ENCODE measurements at regions not wholly inside any gene's neighbourhood (a gene's known extent, or its start where the extent isn't known, plus 50 kb on each side); places are given as distances from the start of the nearest gene placed in this dataset.

GRCh38 chr6:147061252-147061651, 143.0 kb upstream of the STXBP5 start:
- no peak for DNase-seq
- Mint-ChIP-seq H3K9me3 (ENCODE audit: unreplicated experiment) (peaks cover 2% of the 10 kb centered on the region), H3K36me3 (ENCODE audit: unreplicated experiment) (no peaks in the 10 kb centered on the region), H3K27me3 (ENCODE audit: unreplicated experiment) (peaks cover 3% of the 10 kb centered on the region), H3K27ac (ENCODE audit: unreplicated experiment) (no peak overlapping the region), H3K4me3 (ENCODE audit: unreplicated experiment) (no peak overlapping the region), H3K4me1 (ENCODE audit: low read depth, unreplicated experiment) (peaks cover 4% of the 10 kb centered on the region)
- TF ChIP-seq CTCF (IDR thresholded peaks at IDR 0.05; ENCODE audit: partially characterized antibody, unreplicated experiment) = no peak

GRCh38 chr6:147063469-147064031, 140.7 kb upstream of the STXBP5 start:
- TF ChIP-seq CTCF (IDR thresholded peaks at IDR 0.05; ENCODE audit: partially characterized antibody, unreplicated experiment) = no peak
- no peaks in the 10 kb centered on the region for H3K36me3 Mint-ChIP-seq (ENCODE audit: unreplicated experiment)
- DNase-seq = no peak
- peaks cover 6% of the 10 kb centered on the region for H3K9me3 Mint-ChIP-seq (ENCODE audit: unreplicated experiment)
- H3K27me3 Mint-ChIP-seq (ENCODE audit: unreplicated experiment) = peaks cover 3% of the 10 kb centered on the region
- peaks cover 3% of the 10 kb centered on the region for H3K4me1 Mint-ChIP-seq (ENCODE audit: low read depth, unreplicated experiment)
- no peak overlapping the region for H3K4me3 Mint-ChIP-seq (ENCODE audit: unreplicated experiment)
- no peak overlapping the region for H3K27ac Mint-ChIP-seq (ENCODE audit: unreplicated experiment)

GRCh38 chr6:147065786-147066185, 138.4 kb upstream of the STXBP5 start:
- Mint-ChIP-seq H3K36me3 (ENCODE audit: unreplicated experiment) (peaks cover 8% of the 10 kb centered on the region), H3K4me3 (ENCODE audit: unreplicated experiment) (no peak overlapping the region), H3K4me1 (ENCODE audit: low read depth, unreplicated experiment) (no peaks in the 10 kb centered on the region), H3K27ac (ENCODE audit: unreplicated experiment) (no peak overlapping the region), H3K9me3 (ENCODE audit: unreplicated experiment) (peaks cover 9% of the 10 kb centered on the region), H3K27me3 (ENCODE audit: unreplicated experiment) (peaks cover 3% of the 10 kb centered on the region)
- DNase-seq = no peak
- TF ChIP-seq CTCF (IDR thresholded peaks at IDR 0.05; ENCODE audit: partially characterized antibody, unreplicated experiment) = no peak

- H3K4me3 Mint-ChIP-seq (ENCODE audit: unreplicated experiment) = no peak overlapping the region
- TF ChIP-seq CTCF (IDR thresholded peaks at IDR 0.05; ENCODE audit: partially characterized antibody, unreplicated experiment) = no peak
- no peak overlapping the region for H3K27ac Mint-ChIP-seq (ENCODE audit: unreplicated experiment)
- no peak for DNase-seq
- peaks cover 9% of the 10 kb centered on the region for H3K9me3 Mint-ChIP-seq (ENCODE audit: unreplicated experiment)
- H3K4me1 Mint-ChIP-seq (ENCODE audit: low read depth, unreplicated experiment) = no peaks in the 10 kb centered on the region
- peaks cover 3% of the 10 kb centered on the region for H3K27me3 Mint-ChIP-seq (ENCODE audit: unreplicated experiment)
- H3K36me3 Mint-ChIP-seq (ENCODE audit: unreplicated experiment) = peaks cover 8% of the 10 kb centered on the region
These were observed 137.0 kb upstream of the STXBP5 start for GRCh38 chr6:147067184-147067583.

GRCh38 chr6:147071776-147072175, 132.4 kb upstream of the STXBP5 start:
- H3K27ac Mint-ChIP-seq (ENCODE audit: unreplicated experiment) = no peak overlapping the region
- no peak for TF ChIP-seq CTCF (IDR thresholded peaks at IDR 0.05; ENCODE audit: partially characterized antibody, unreplicated experiment)
- peaks cover 1% of the 10 kb centered on the region for H3K27me3 Mint-ChIP-seq (ENCODE audit: unreplicated experiment)
- peaks cover 8% of the 10 kb centered on the region for H3K36me3 Mint-ChIP-seq (ENCODE audit: unreplicated experiment)
- peaks cover 7% of the 10 kb centered on the region for H3K9me3 Mint-ChIP-seq (ENCODE audit: unreplicated experiment)
- H3K4me3 Mint-ChIP-seq (ENCODE audit: unreplicated experiment) = no peak overlapping the region
- DNase-seq = no peak
- H3K4me1 Mint-ChIP-seq (ENCODE audit: low read depth, unreplicated experiment) = peaks cover 7% of the 10 kb centered on the region
